Dermis microvascular lymphatic vessel endothelial cell (primary cell): ENCODE measurements at regions not wholly inside any gene's neighbourhood (a gene's known extent, or its start where the extent isn't known, plus 50 kb on each side); places are given as distances from the start of the nearest gene placed in this dataset.
A peak's percentile ranks its signal among the peaks of the same experiment; 100 is the strongest.
"Not testable (repeated sequence)": the region's sequence is repeated elsewhere in the genome, so short reads cannot be mapped to it uniquely, and the experiment has no call there.

ENCODE experiments used
- DNase-seq, 2 donors: peaks; one replicate each; pipeline versions ENCODE4 v3.0.0 to v3.0.0-alpha.2; 2010; ENCODE audit warnings: low read depth in 2 of 2

- not testable (repeated sequence) for DNase-seq
These were observed 439.1 kb downstream of the SPATA31A7 start for GRCh38 chr9:61628951-61629350.

- DNase-seq, result no peak
These were observed 444.4 kb downstream of the SPATA31A7 start for GRCh38 chr9:61634192-61634591.

GRCh38 chr9:61664232-61664631 lies 474.4 kb downstream of the SPATA31A7 start:
- DNase-seq, result not testable (repeated sequence)

GRCh38 chr9:61665330-61665751 lies 475.5 kb downstream of the SPATA31A7 start:
- no peak for DNase-seq

- no peak for DNase-seq
These were observed 476.0 kb downstream of the SPATA31A7 start for GRCh38 chr9:61665829-61666228.

- DNase-seq, result no peak
These were observed 476.5 kb downstream of the SPATA31A7 start for GRCh38 chr9:61666310-61666709.

GRCh38 chr9:61666849-61667371 lies 477.1 kb downstream of the SPATA31A7 start:
- DNase-seq, result no peak

GRCh38 chr9:61667559-61668121 lies 477.8 kb downstream of the SPATA31A7 start:
- no peak for DNase-seq

- not testable (repeated sequence) for DNase-seq
These were observed 478.4 kb downstream of the SPATA31A7 start for GRCh38 chr9:61668201-61668600.

- no peak for DNase-seq
These were observed 479.0 kb downstream of the SPATA31A7 start for GRCh38 chr9:61668846-61669245.

- no peak for DNase-seq
These were observed 479.5 kb downstream of the SPATA31A7 start for GRCh38 chr9:61669352-61669751.

- peak in 1 of 2 donors; percentile 7 for DNase-seq
These were observed 480.1 kb downstream of the SPATA31A7 start for GRCh38 chr9:61669831-61670505.

- no peak for DNase-seq
These were observed 480.8 kb downstream of the SPATA31A7 start for GRCh38 chr9:61670616-61671015.

- no peak for DNase-seq
These were observed 481.6 kb downstream of the SPATA31A7 start for GRCh38 chr9:61671276-61671973.

- not testable (repeated sequence) for DNase-seq
These were observed 482.3 kb downstream of the SPATA31A7 start for GRCh38 chr9:61672107-61672541.

- not testable (repeated sequence) for DNase-seq
These were observed 482.9 kb downstream of the SPATA31A7 start for GRCh38 chr9:61672645-61673167.

- DNase-seq, result no peak
These were observed 483.4 kb downstream of the SPATA31A7 start for GRCh38 chr9:61673247-61673646.

- no peak for DNase-seq
These were observed 484.0 kb downstream of the SPATA31A7 start for GRCh38 chr9:61673664-61674381.

GRCh38 chr9:61674465-61674864 lies 484.6 kb downstream of the SPATA31A7 start:
- DNase-seq, result no peak

GRCh38 chr9:61674882-61675281 lies 485.0 kb downstream of the SPATA31A7 start:
- DNase-seq, result no peak
